GM12878 (cell line): ENCODE measurements at regions not wholly inside any gene's neighbourhood (a gene's known extent, or its start where the extent isn't known, plus 50 kb on each side); places are given as distances from the start of the nearest gene placed in this dataset.

Source experiments
- EZH2 ChIP-seq: IDR thresholded peaks from 2 replicates; pipeline ENCODE4 v1.6.1; 2012; ENCODE audit warnings: low read depth, mild to moderate bottlenecking, control low read depth, inconsistent platforms, low read length, borderline replicate concordance; ENCODE audit not compliant: control insufficient read depth
- GABPA ChIP-seq: IDR thresholded peaks from 2 replicates; pipeline ENCODE4 v1.6.1; 2014; ENCODE audit warnings: antibody characterized with exemption, low read depth, mild to moderate bottlenecking, inconsistent platforms
- JUND ChIP-seq: IDR thresholded peaks from 2 replicates; pipeline ENCODE4 v1.6.1; 2012; ENCODE audit warnings: low read depth, mild to moderate bottlenecking, low read length, improper control_type of control experiment, moderate library complexity
- KAT2A ChIP-seq: conservative IDR thresholded peaks from 2 replicates; pipeline ENCODE4 v1.6.1; 2011; ENCODE audit warnings: low read depth, low read length; ENCODE audit not compliant: control insufficient read depth
- NFXL1 ChIP-seq: fragments of 450-650 bp; IDR thresholded peaks from 2 replicates; pipeline ENCODE4 v1.6.1; 2017; ENCODE audit warnings: antibody characterized with exemption, mild to moderate bottlenecking, borderline replicate concordance
- POLR2A ChIP-seq: IDR thresholded peaks from 2 replicates; pipeline ENCODE4 v1.6.1; 2011; ENCODE audit warnings: low read depth, mild to moderate bottlenecking, low read length
- TF ChIP-seq, protein P1 (sequence below): IDR thresholded peaks from 2 replicates; pipeline ENCODE4 v1.6.1; 2012; ENCODE audit warnings: low read depth, low read length, improper control_type of control experiment
- TF ChIP-seq, protein P2 (sequence below): IDR thresholded peaks from 2 replicates; pipeline ENCODE4 v1.6.1; 2012; ENCODE audit warnings: low read length, inconsistent platforms
- TF ChIP-seq, protein P3 (sequence below): fragments of 450-650 bp; IDR thresholded peaks from 2 replicates; pipeline ENCODE4 v1.6.1; 2017; ENCODE audit warnings: mild to moderate bottlenecking
- TF ChIP-seq, protein P4 (sequence below): IDR thresholded peaks from 2 replicates; pipeline ENCODE4 v1.6.1; 2011; ENCODE audit warnings: low read depth, low read length, improper control_type of control experiment, borderline replicate concordance
- TF ChIP-seq, protein P5 (sequence below), 3 experiments: IDR thresholded peaks in 2 of 3; conservative IDR thresholded peaks in 1 of 3; 2 replicates each; pipeline ENCODE4 v1.5.1; 2011; ENCODE audit warnings: low read depth in 3 of 3, low read length in 3 of 3, mild to moderate bottlenecking in 3 of 3, control low read depth in 2 of 3, moderate library complexity in 2 of 3, inconsistent platforms in 1 of 3, mixed read lengths in 1 of 3; ENCODE audit not compliant: control insufficient read depth in 2 of 3, insufficient read depth in 1 of 3; ENCODE audit errors: extremely low read depth in 1 of 3
- TF ChIP-seq, protein P6 (sequence below): IDR thresholded peaks from 2 replicates; pipeline ENCODE4 v1.6.1; 2012; ENCODE audit warnings: mild to moderate bottlenecking, low read depth, low read length
- TF ChIP-seq, protein P7 (sequence below): fragments of 450-650 bp; formaldehyde crosslinking; IDR thresholded peaks from 2 replicates; pipeline ENCODE4 v1.5.0; 2022; ENCODE audit warnings: mild to moderate bottlenecking, missing genetic modification characterization

DNA sequence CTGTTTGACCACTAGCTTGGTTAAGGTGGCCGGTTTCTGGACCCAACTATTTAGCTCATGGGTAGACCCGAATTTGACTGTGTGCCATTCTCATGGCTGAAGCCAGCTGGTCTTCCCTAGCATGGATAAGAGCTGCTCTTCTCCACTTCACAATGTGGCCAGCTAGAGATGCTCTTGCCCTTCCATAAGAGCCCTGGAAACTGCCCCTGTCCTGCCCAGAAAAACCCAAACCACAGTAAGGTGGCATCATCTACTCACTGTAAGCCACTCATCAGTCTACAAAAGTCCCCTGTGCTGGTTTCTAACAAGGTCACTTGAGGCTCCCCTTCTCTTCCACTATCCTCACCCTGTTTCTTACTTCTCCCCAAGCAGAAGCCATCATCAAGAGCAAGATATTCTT is 165.1 kb downstream of the HS3ST2 start:
- TF ChIP-seq, protein P1, sequence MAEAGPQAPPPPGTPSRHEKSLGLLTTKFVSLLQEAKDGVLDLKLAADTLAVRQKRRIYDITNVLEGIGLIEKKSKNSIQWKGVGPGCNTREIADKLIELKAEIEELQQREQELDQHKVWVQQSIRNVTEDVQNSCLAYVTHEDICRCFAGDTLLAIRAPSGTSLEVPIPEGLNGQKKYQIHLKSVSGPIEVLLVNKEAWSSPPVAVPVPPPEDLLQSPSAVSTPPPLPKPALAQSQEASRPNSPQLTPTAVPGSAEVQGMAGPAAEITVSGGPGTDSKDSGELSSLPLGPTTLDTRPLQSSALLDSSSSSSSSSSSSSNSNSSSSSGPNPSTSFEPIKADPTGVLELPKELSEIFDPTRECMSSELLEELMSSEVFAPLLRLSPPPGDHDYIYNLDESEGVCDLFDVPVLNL, result no peak
- TF ChIP-seq, protein P2, sequence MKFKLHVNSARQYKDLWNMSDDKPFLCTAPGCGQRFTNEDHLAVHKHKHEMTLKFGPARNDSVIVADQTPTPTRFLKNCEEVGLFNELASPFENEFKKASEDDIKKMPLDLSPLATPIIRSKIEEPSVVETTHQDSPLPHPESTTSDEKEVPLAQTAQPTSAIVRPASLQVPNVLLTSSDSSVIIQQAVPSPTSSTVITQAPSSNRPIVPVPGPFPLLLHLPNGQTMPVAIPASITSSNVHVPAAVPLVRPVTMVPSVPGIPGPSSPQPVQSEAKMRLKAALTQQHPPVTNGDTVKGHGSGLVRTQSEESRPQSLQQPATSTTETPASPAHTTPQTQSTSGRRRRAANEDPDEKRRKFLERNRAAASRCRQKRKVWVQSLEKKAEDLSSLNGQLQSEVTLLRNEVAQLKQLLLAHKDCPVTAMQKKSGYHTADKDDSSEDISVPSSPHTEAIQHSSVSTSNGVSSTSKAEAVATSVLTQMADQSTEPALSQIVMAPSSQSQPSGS, result no peak
- TF ChIP-seq, protein P3, sequence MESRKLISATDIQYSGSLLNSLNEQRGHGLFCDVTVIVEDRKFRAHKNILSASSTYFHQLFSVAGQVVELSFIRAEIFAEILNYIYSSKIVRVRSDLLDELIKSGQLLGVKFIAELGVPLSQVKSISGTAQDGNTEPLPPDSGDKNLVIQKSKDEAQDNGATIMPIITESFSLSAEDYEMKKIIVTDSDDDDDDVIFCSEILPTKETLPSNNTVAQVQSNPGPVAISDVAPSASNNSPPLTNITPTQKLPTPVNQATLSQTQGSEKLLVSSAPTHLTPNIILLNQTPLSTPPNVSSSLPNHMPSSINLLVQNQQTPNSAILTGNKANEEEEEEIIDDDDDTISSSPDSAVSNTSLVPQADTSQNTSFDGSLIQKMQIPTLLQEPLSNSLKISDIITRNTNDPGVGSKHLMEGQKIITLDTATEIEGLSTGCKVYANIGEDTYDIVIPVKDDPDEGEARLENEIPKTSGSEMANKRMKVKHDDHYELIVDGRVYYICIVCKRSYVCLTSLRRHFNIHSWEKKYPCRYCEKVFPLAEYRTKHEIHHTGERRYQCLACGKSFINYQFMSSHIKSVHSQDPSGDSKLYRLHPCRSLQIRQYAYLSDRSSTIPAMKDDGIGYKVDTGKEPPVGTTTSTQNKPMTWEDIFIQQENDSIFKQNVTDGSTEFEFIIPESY, result no peak
- TF ChIP-seq EZH2 (no peak), POLR2A (no peak), KAT2A (no peak), JUND (no peak), GABPA (no peak), NFXL1 (no peak)
- TF ChIP-seq, protein P4, sequence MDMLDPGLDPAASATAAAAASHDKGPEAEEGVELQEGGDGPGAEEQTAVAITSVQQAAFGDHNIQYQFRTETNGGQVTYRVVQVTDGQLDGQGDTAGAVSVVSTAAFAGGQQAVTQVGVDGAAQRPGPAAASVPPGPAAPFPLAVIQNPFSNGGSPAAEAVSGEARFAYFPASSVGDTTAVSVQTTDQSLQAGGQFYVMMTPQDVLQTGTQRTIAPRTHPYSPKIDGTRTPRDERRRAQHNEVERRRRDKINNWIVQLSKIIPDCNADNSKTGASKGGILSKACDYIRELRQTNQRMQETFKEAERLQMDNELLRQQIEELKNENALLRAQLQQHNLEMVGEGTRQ, result no peak
- TF ChIP-seq, protein P5, sequence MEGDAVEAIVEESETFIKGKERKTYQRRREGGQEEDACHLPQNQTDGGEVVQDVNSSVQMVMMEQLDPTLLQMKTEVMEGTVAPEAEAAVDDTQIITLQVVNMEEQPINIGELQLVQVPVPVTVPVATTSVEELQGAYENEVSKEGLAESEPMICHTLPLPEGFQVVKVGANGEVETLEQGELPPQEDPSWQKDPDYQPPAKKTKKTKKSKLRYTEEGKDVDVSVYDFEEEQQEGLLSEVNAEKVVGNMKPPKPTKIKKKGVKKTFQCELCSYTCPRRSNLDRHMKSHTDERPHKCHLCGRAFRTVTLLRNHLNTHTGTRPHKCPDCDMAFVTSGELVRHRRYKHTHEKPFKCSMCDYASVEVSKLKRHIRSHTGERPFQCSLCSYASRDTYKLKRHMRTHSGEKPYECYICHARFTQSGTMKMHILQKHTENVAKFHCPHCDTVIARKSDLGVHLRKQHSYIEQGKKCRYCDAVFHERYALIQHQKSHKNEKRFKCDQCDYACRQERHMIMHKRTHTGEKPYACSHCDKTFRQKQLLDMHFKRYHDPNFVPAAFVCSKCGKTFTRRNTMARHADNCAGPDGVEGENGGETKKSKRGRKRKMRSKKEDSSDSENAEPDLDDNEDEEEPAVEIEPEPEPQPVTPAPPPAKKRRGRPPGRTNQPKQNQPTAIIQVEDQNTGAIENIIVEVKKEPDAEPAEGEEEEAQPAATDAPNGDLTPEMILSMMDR (IDR thresholded peaks at IDR 0.05 in 2 of 3, conservative IDR thresholded peaks at IDR 0.05 in 1 of 3; ENCODE audit: control insufficient read depth in 2 of 3, extremely low read depth in 1 of 3, insufficient read depth in 1 of 3, low read depth in 3 of 3, low read length in 3 of 3), result no peak; a peak in 1 of 6 replicates
- TF ChIP-seq, protein P6, sequence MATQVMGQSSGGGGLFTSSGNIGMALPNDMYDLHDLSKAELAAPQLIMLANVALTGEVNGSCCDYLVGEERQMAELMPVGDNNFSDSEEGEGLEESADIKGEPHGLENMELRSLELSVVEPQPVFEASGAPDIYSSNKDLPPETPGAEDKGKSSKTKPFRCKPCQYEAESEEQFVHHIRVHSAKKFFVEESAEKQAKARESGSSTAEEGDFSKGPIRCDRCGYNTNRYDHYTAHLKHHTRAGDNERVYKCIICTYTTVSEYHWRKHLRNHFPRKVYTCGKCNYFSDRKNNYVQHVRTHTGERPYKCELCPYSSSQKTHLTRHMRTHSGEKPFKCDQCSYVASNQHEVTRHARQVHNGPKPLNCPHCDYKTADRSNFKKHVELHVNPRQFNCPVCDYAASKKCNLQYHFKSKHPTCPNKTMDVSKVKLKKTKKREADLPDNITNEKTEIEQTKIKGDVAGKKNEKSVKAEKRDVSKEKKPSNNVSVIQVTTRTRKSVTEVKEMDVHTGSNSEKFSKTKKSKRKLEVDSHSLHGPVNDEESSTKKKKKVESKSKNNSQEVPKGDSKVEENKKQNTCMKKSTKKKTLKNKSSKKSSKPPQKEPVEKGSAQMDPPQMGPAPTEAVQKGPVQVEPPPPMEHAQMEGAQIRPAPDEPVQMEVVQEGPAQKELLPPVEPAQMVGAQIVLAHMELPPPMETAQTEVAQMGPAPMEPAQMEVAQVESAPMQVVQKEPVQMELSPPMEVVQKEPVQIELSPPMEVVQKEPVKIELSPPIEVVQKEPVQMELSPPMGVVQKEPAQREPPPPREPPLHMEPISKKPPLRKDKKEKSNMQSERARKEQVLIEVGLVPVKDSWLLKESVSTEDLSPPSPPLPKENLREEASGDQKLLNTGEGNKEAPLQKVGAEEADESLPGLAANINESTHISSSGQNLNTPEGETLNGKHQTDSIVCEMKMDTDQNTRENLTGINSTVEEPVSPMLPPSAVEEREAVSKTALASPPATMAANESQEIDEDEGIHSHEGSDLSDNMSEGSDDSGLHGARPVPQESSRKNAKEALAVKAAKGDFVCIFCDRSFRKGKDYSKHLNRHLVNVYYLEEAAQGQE, result no peak
- TF ChIP-seq, protein P7, sequence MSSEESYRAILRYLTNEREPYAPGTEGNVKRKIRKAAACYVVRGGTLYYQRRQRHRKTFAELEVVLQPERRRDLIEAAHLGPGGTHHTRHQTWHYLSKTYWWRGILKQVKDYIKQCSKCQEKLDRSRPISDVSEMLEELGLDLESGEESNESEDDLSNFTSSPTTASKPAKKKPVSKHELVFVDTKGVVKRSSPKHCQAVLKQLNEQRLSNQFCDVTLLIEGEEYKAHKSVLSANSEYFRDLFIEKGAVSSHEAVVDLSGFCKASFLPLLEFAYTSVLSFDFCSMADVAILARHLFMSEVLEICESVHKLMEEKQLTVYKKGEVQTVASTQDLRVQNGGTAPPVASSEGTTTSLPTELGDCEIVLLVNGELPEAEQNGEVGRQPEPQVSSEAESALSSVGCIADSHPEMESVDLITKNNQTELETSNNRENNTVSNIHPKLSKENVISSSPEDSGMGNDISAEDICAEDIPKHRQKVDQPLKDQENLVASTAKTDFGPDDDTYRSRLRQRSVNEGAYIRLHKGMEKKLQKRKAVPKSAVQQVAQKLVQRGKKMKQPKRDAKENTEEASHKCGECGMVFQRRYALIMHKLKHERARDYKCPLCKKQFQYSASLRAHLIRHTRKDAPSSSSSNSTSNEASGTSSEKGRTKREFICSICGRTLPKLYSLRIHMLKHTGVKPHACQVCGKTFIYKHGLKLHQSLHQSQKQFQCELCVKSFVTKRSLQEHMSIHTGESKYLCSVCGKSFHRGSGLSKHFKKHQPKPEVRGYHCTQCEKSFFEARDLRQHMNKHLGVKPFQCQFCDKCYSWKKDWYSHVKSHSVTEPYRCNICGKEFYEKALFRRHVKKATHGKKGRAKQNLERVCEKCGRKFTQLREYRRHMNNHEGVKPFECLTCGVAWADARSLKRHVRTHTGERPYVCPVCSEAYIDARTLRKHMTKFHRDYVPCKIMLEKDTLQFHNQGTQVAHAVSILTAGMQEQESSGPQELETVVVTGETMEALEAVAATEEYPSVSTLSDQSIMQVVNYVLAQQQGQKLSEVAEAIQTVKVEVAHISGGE (CRISPR knock-in tag), result no peak
